ENCODE measurements at regions not wholly inside any gene's neighbourhood (a gene's known extent, or its start where the extent isn't known, plus 50 kb on each side); places are given as distances from the start of the nearest gene placed in this dataset.
"Not testable (repeated sequence)": the region's sequence is repeated elsewhere in the genome, so short reads cannot be mapped to it uniquely, and the experiment has no call there.

DNA sequence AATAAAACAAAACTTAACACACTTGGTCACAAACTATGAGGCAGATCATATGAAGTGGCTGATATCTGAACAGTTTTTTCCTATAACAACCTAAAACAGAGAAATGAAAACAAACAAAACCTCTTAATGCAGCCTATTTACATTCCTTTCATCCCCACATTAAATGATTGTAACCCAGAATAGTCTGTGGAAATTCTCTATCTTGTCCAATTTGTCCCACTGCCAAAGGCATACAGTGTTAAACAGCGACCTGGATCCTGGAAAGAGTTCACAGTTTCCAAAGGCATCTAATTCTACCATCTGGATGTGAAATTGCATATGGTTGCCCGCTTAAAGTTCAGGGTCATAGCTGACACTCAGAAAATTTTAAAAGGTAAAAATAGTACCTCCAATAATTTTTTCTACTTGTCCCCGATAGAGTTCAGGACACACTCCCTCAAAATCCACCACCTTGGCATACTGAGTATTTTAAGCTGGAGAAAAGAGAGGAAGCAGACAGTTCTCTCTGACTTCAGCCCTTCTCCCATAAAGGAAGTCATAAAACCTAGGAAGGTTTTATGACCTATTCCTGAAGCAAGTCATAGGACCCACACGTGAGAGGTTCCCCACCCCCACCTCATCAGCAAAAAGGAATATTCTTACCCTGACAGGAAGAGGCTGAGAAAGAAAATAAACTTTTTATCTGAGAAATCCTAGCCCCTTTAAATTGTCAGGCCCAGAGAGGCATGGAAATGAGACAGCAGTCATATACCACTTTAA is 270.2 kb downstream of the PAPSS1 start:
- no peaks in the 10 kb centered on the region for H3K4me1 ChIP-seq (ENCODE audit: insufficient read depth)
- no peak for DNase-seq (ENCODE audit: extremely low spot score)
- no peaks in the 10 kb centered on the region for H3K36me3 ChIP-seq (ENCODE audit: insufficient read depth)
- H3K4me3 ChIP-seq (ENCODE audit: low read depth, low read length): no peak overlapping the region
- WGBS: 26% methylated on average over 4 of the region's 4 CpGs
- H3K27ac ChIP-seq (ENCODE audit: low read depth): no peak overlapping the region

GRCh38 chr4:107442538-107443111 is 277.4 kb downstream of the PAPSS1 start:
- WGBS: 74% methylated on average over 3 of the region's 3 CpGs
- no peak for DNase-seq (ENCODE audit: extremely low spot score)
- no peaks in the 10 kb centered on the region for H3K4me1 ChIP-seq (ENCODE audit: insufficient read depth)

DNA sequence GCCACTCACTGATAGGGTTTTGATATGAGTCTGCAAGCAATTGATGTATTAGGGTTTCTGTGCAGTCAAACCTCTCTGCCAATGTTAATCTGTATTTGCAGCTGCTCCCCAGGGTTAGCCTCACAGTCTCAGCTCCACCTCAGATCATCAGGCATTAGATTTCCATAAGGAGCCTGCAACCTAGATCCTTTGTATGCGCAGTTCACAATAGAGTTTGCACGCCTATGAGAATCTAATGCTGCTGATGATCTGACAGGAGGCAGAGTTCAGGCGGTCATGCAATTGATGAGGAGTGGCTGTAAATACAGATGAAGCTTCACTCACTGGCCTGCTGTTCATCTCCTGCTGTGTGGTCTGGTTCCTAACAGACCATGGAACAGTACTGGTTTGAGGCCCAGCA is 280.6 kb downstream of the PAPSS1 start:
- DNase-seq (ENCODE audit: extremely low spot score): no peak
- no peak overlapping the region for H3K27ac ChIP-seq (ENCODE audit: low read depth)
- H3K36me3 ChIP-seq (ENCODE audit: insufficient read depth): no peaks in the 10 kb centered on the region
- H3K4me3 ChIP-seq (ENCODE audit: low read depth, low read length): no peak overlapping the region
- 92% methylated on average over 3 of the region's 3 CpGs for WGBS
- no peaks in the 10 kb centered on the region for H3K4me1 ChIP-seq (ENCODE audit: insufficient read depth)

More at GRCh38 chr4:107442538-107443111, 277.4 kb downstream of the PAPSS1 start:
- Histone ChIP-seq H3K4me3 (ENCODE audit: low read depth, low read length) (no peak overlapping the region), H3K27ac (ENCODE audit: low read depth) (no peak overlapping the region), H3K36me3 (ENCODE audit: insufficient read depth) (no peaks in the 10 kb centered on the region)

DNA sequence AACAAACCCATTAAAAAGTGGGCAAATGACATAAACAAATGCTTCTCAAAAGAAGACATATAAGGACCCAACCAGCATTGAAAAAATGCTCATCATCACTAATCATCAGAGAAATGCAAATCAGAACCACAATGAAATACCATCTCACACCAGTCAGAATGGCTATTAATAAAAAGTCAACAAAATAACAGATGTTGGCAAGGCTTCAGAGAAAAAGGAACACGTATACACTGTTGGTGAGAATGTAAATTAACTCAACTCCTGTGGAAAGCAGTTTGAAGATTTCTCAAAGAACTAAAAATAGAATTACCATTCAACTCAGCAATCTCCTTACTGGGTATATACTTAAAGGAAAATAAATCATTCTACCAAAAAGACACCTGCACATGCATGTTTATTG is 283.6 kb downstream of the PAPSS1 start:
- not testable (repeated sequence) for H3K4me3 ChIP-seq (ENCODE audit: low read depth, low read length); H3K4me1 ChIP-seq (ENCODE audit: insufficient read depth); H3K27ac ChIP-seq (ENCODE audit: low read depth); DNase-seq (ENCODE audit: extremely low spot score); H3K36me3 ChIP-seq (ENCODE audit: insufficient read depth)
- WGBS: 51% methylated on average over 1 of the region's 1 CpG

DNA sequence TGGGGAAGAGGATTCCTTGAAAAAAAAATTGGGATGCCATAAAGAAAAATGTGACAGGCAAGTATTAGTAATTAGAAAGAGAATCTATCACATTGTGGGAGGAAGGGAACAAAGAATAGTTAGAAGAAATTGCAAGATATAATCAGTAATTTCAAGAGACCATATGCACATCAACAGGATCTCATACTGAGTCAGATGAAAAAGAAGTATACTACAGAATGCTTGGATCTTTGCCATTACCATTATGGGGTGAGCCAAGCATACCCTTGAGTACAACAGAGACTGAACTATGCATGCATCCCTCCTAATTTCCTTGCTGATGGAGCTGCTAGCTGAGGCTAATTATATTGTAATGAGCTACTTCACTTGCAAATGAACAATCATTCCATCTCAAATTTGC is 287.6 kb downstream of the PAPSS1 start:
- Histone ChIP-seq H3K36me3 (ENCODE audit: insufficient read depth) (no peaks in the 10 kb centered on the region), H3K4me3 (ENCODE audit: low read depth, low read length) (no peak overlapping the region), H3K4me1 (ENCODE audit: insufficient read depth) (no peaks in the 10 kb centered on the region), H3K27ac (ENCODE audit: low read depth) (no peak overlapping the region)
- no peak for DNase-seq (ENCODE audit: extremely low spot score)

- WGBS: 86% methylated on average over 2 of the region's 2 CpGs
- H3K36me3 ChIP-seq (ENCODE audit: insufficient read depth): no peaks in the 10 kb centered on the region
- H3K4me1 ChIP-seq (ENCODE audit: insufficient read depth): no peaks in the 10 kb centered on the region
- no peak overlapping the region for H3K27ac ChIP-seq (ENCODE audit: low read depth)
- no peak for DNase-seq (ENCODE audit: extremely low spot score)
- H3K4me3 ChIP-seq (ENCODE audit: low read depth, low read length): no peak overlapping the region
Observed at GRCh38 chr4:107423677-107424405, 296.2 kb downstream of the PAPSS1 start.

GRCh38 chr4:107419536-107419935 is 300.5 kb downstream of the PAPSS1 start:
- 69% methylated on average over 2 of the region's 2 CpGs for WGBS
- H3K4me1 ChIP-seq (ENCODE audit: insufficient read depth); DNase-seq (ENCODE audit: extremely low spot score); H3K27ac ChIP-seq (ENCODE audit: low read depth); H3K4me3 ChIP-seq (ENCODE audit: low read depth, low read length); H3K36me3 ChIP-seq (ENCODE audit: insufficient read depth): not testable (repeated sequence)

DNA sequence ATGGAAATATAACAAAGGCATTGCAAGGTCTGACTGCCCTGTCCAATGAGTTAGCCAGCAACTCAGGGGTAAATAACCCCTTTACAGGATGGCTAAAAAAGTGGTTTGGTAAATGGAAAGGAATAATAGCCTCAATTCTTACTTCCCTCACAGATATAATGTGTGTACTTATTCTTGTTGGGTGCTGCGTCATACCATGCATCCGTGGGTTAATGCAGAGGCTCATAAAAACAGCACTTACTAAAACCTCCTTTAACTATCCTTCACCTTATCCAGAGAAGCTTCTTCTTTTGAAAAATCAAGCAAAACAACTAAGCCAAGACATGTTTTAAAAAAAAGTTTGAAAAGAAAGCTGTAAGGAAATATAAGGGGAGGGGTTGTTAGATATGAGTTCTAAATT is 301.0 kb downstream of the PAPSS1 start:
- H3K4me3 ChIP-seq (ENCODE audit: low read depth, low read length): no peak overlapping the region
- no peak overlapping the region for H3K27ac ChIP-seq (ENCODE audit: low read depth)
- 83% methylated on average over 2 of the region's 2 CpGs for WGBS
- no peaks in the 10 kb centered on the region for H3K36me3 ChIP-seq (ENCODE audit: insufficient read depth)
- no peaks in the 10 kb centered on the region for H3K4me1 ChIP-seq (ENCODE audit: insufficient read depth)
- no peak for DNase-seq (ENCODE audit: extremely low spot score)

GRCh38 chr4:107415490-107415889 is 304.5 kb downstream of the PAPSS1 start:
- H3K4me1 ChIP-seq (ENCODE audit: insufficient read depth); DNase-seq (ENCODE audit: extremely low spot score); H3K36me3 ChIP-seq (ENCODE audit: insufficient read depth); H3K27ac ChIP-seq (ENCODE audit: low read depth); H3K4me3 ChIP-seq (ENCODE audit: low read depth, low read length): not testable (repeated sequence)
- WGBS: 97% methylated on average over 5 of the region's 5 CpGs

GRCh38 chr4:107409872-107410271 is 310.2 kb downstream of the PAPSS1 start:
- WGBS: 87% methylated on average over 7 of the region's 7 CpGs
- not testable (repeated sequence) for DNase-seq (ENCODE audit: extremely low spot score); H3K4me1 ChIP-seq (ENCODE audit: insufficient read depth); H3K4me3 ChIP-seq (ENCODE audit: low read depth, low read length); H3K36me3 ChIP-seq (ENCODE audit: insufficient read depth); H3K27ac ChIP-seq (ENCODE audit: low read depth)

GRCh38 chr4:107408968-107409367 is 311.1 kb downstream of the PAPSS1 start:
- WGBS: 44% methylated on average over 2 of the region's 2 CpGs
- Histone ChIP-seq H3K4me1 (ENCODE audit: insufficient read depth) (no peaks in the 10 kb centered on the region), H3K27ac (ENCODE audit: low read depth) (no peak overlapping the region), H3K36me3 (ENCODE audit: insufficient read depth) (no peaks in the 10 kb centered on the region), H3K4me3 (ENCODE audit: low read depth, low read length) (no peak overlapping the region)
- DNase-seq (ENCODE audit: extremely low spot score): no peak

- 74% methylated on average over 6 of the region's 6 CpGs for WGBS
- H3K36me3 ChIP-seq (ENCODE audit: insufficient read depth): no peaks in the 10 kb centered on the region
- H3K4me1 ChIP-seq (ENCODE audit: insufficient read depth): no peaks in the 10 kb centered on the region
- H3K4me3 ChIP-seq (ENCODE audit: low read depth, low read length): no peak overlapping the region
- no peak overlapping the region for H3K27ac ChIP-seq (ENCODE audit: low read depth)
- DNase-seq (ENCODE audit: extremely low spot score): peak; percentile 6
Observed at GRCh38 chr4:107404591-107405300, 315.3 kb downstream of the PAPSS1 start.

- WGBS: 76% methylated on average over 4 of the region's 4 CpGs
- H3K4me3 ChIP-seq (ENCODE audit: low read depth, low read length): no peak overlapping the region
- no peaks in the 10 kb centered on the region for H3K4me1 ChIP-seq (ENCODE audit: insufficient read depth)
- DNase-seq (ENCODE audit: extremely low spot score): no peak
- H3K36me3 ChIP-seq (ENCODE audit: insufficient read depth): no peaks in the 10 kb centered on the region
- no peak overlapping the region for H3K27ac ChIP-seq (ENCODE audit: low read depth)
Observed at GRCh38 chr4:107402291-107402690, 317.7 kb downstream of the PAPSS1 start.

All from urinary bladder (tissue), 3 donors.